Hematopoietic multipotent progenitor cell treated with erythropoietin and hydrocortisone succinate and interleukin-3 and kit ligand, for 17 days (in vitro differentiated cells): ENCODE measurements at regions not wholly inside any gene's neighbourhood (a gene's known extent, or its start where the extent isn't known, plus 50 kb on each side); places are given as distances from the start of the nearest gene placed in this dataset.
"Not testable (repeated sequence)": the region's sequence is repeated elsewhere in the genome, so short reads cannot be mapped to it uniquely, and the experiment has no call there.

Experiments
- DNase-seq: peaks from one replicate; pipeline ENCODE4 v3.0.0-alpha.2; 2015; ENCODE audit warnings: low spot score

GRCh38 chr1:208347191-208347590 is 103.0 kb upstream of the PLXNA2 start:
- no peak for DNase-seq

GRCh38 chr1:208349694-208350330 is 105.6 kb upstream of the PLXNA2 start:
- no peak for DNase-seq

- no peak for DNase-seq
Observed at GRCh38 chr1:208350815-208351214, 106.6 kb upstream of the PLXNA2 start.

GRCh38 chr1:208351838-208352237 is 107.7 kb upstream of the PLXNA2 start:
- no peak for DNase-seq

- DNase-seq, result not testable (repeated sequence)
Observed at GRCh38 chr1:208353797-208354196, 109.6 kb upstream of the PLXNA2 start.

- no peak for DNase-seq
Observed at GRCh38 chr1:208357644-208358507, 113.7 kb upstream of the PLXNA2 start.

- DNase-seq, result no peak
Observed at GRCh38 chr1:208358651-208359050, 114.5 kb upstream of the PLXNA2 start.

- DNase-seq, result no peak
Observed at GRCh38 chr1:208362011-208362410, 117.8 kb upstream of the PLXNA2 start.

- DNase-seq, result no peak
Observed at GRCh38 chr1:208366559-208366958, 122.4 kb upstream of the PLXNA2 start.

GRCh38 chr1:208369045-208369444 is 124.9 kb upstream of the PLXNA2 start:
- DNase-seq, result no peak

GRCh38 chr1:208369658-208370057 is 125.5 kb upstream of the PLXNA2 start:
- DNase-seq, result no peak

GRCh38 chr1:208374391-208374941 is 130.3 kb upstream of the PLXNA2 start:
- no peak for DNase-seq

GRCh38 chr1:208381481-208381880 is 137.3 kb upstream of the PLXNA2 start:
- no peak for DNase-seq

- no peak for DNase-seq
Observed at GRCh38 chr1:208387908-208388811, 144.0 kb upstream of the PLXNA2 start.

GRCh38 chr1:208393416-208393815 is 149.2 kb upstream of the PLXNA2 start:
- DNase-seq, result no peak

GRCh38 chr1:208393826-208394225 is 149.6 kb upstream of the PLXNA2 start:
- DNase-seq, result no peak

- no peak for DNase-seq
Observed at GRCh38 chr1:208397286-208397685, 153.1 kb upstream of the PLXNA2 start.

GRCh38 chr1:208405014-208405413 is 160.8 kb upstream of the PLXNA2 start:
- no peak for DNase-seq

- DNase-seq, result no peak
Observed at GRCh38 chr1:208409176-208409575, 165.0 kb upstream of the PLXNA2 start.

- no peak for DNase-seq
Observed at GRCh38 chr1:208410409-208410808, 166.2 kb upstream of the PLXNA2 start.

GRCh38 chr1:208413006-208413405 is 168.8 kb upstream of the PLXNA2 start:
- no peak for DNase-seq

GRCh38 chr1:208418667-208419066 is 174.5 kb upstream of the PLXNA2 start:
- no peak for DNase-seq
